Putamen (tissue), 1 donor: ENCODE measurements at regions not wholly inside any gene's neighbourhood (a gene's known extent, or its start where the extent isn't known, plus 50 kb on each side); places are given as distances from the start of the nearest gene placed in this dataset.
"Not testable (repeated sequence)": the region's sequence is repeated elsewhere in the genome, so short reads cannot be mapped to it uniquely, and the experiment has no call there.

Experiments
- DNase-seq: peaks from one replicate; pipeline ENCODE4 v3.0.0-alpha.2; 2016; ENCODE audit warnings: low spot score

GRCh38 chr15:38745126-38745525, 180.5 kb upstream of the RASGRP1 start:
- no peak for DNase-seq

- DNase-seq: no peak
These were observed 181.0 kb upstream of the RASGRP1 start for GRCh38 chr15:38745626-38746025.

GRCh38 chr15:38746211-38746610, 181.6 kb upstream of the RASGRP1 start:
- DNase-seq: no peak

GRCh38 chr15:38748710-38749109, 184.1 kb upstream of the RASGRP1 start:
- DNase-seq: no peak

GRCh38 chr15:38750786-38751185, 186.2 kb upstream of the RASGRP1 start:
- DNase-seq: no peak

- DNase-seq: no peak
These were observed 191.1 kb upstream of the RASGRP1 start for GRCh38 chr15:38755718-38756117.

GRCh38 chr15:38756441-38756840, 191.8 kb upstream of the RASGRP1 start:
- DNase-seq: no peak

GRCh38 chr15:38758043-38758442, 193.4 kb upstream of the RASGRP1 start:
- no peak for DNase-seq

GRCh38 chr15:38761681-38762080, 197.1 kb upstream of the RASGRP1 start:
- DNase-seq: no peak

- no peak for DNase-seq
These were observed 204.4 kb upstream of the RASGRP1 start for GRCh38 chr15:38768970-38769369.

- DNase-seq: no peak
These were observed 204.9 kb upstream of the RASGRP1 start for GRCh38 chr15:38769492-38769891.

GRCh38 chr15:38774076-38774475, 209.5 kb upstream of the RASGRP1 start:
- DNase-seq: not testable (repeated sequence)

- no peak for DNase-seq
These were observed 216.6 kb upstream of the RASGRP1 start for GRCh38 chr15:38781196-38781595.

GRCh38 chr15:38782156-38782555, 217.5 kb upstream of the RASGRP1 start:
- no peak for DNase-seq

- no peak for DNase-seq
These were observed 224.3 kb upstream of the RASGRP1 start for GRCh38 chr15:38788918-38789317.

- no peak for DNase-seq
These were observed 225.0 kb upstream of the RASGRP1 start for GRCh38 chr15:38789566-38789965.

GRCh38 chr15:38793206-38793810, 228.7 kb upstream of the RASGRP1 start:
- DNase-seq: no peak

GRCh38 chr15:38795471-38796245, 231.0 kb upstream of the RASGRP1 start:
- no peak for DNase-seq

GRCh38 chr15:38796589-38796988, 232.0 kb upstream of the RASGRP1 start:
- DNase-seq: no peak

- DNase-seq: not testable (repeated sequence)
These were observed 232.9 kb upstream of the RASGRP1 start for GRCh38 chr15:38797506-38797905.

- not testable (repeated sequence) for DNase-seq
These were observed 234.6 kb upstream of the RASGRP1 start for GRCh38 chr15:38799202-38799601.

- DNase-seq: no peak
These were observed 245.0 kb upstream of the RASGRP1 start for GRCh38 chr15:38809621-38810020.

GRCh38 chr15:38810686-38811085, 246.1 kb upstream of the RASGRP1 start:
- no peak for DNase-seq

GRCh38 chr15:38814254-38814653, 249.6 kb upstream of the RASGRP1 start:
- DNase-seq: not testable (repeated sequence)
